Panc1 (cell line): ENCODE measurements at regions not wholly inside any gene's neighbourhood (a gene's known extent, or its start where the extent isn't known, plus 50 kb on each side); places are given as distances from the start of the nearest gene placed in this dataset.

Source experiments
- REST ChIP-seq, 2 experiments: IDR thresholded peaks; 2 replicates each; pipeline ENCODE4 v1.6.1; 2011 to 2012; ENCODE audit warnings: low read depth in 2 of 2, control low read depth in 1 of 2, low read length in 1 of 2, mild to moderate bottlenecking in 1 of 2, moderate library complexity in 1 of 2; ENCODE audit not compliant: insufficient read depth in 1 of 2
- TF ChIP-seq, protein P1 (sequence below): fragments of 450-650 bp; IDR thresholded peaks from 2 replicates; pipeline ENCODE4 v1.5.1; 2017; ENCODE audit warnings: mild to moderate bottlenecking

DNA sequence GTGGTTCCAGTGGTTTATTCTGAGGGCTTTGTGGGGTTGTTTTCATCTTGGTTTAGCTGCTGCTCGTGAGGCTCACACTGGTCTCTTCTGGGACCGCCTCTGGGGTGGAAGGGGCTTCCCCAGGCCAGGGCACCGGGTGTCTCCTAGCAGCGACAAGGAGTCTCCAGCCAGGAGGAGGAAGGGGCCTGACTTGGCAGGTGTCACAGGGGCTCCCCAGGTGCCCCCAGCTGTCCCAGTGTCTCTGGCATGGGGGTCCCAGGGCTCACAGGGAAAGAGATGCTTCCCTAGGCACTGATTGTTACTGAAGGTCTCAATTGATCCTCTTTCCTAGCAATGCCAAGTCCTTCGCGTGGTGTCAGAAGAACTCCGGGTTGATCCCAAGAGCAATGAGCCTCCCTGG, 241.1 kb upstream of the IRX4 start:
- TF ChIP-seq, protein P1, sequence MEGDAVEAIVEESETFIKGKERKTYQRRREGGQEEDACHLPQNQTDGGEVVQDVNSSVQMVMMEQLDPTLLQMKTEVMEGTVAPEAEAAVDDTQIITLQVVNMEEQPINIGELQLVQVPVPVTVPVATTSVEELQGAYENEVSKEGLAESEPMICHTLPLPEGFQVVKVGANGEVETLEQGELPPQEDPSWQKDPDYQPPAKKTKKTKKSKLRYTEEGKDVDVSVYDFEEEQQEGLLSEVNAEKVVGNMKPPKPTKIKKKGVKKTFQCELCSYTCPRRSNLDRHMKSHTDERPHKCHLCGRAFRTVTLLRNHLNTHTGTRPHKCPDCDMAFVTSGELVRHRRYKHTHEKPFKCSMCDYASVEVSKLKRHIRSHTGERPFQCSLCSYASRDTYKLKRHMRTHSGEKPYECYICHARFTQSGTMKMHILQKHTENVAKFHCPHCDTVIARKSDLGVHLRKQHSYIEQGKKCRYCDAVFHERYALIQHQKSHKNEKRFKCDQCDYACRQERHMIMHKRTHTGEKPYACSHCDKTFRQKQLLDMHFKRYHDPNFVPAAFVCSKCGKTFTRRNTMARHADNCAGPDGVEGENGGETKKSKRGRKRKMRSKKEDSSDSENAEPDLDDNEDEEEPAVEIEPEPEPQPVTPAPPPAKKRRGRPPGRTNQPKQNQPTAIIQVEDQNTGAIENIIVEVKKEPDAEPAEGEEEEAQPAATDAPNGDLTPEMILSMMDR = no peak
- no peak for TF ChIP-seq REST (IDR thresholded peaks at IDR 0.05; ENCODE audit: insufficient read depth in 1 of 2, low read depth in 2 of 2, low read length in 1 of 2)
